ENCODE measurements at regions not wholly inside any gene's neighbourhood (a gene's known extent, or its start where the extent isn't known, plus 50 kb on each side); places are given as distances from the start of the nearest gene placed in this dataset.

DNA sequence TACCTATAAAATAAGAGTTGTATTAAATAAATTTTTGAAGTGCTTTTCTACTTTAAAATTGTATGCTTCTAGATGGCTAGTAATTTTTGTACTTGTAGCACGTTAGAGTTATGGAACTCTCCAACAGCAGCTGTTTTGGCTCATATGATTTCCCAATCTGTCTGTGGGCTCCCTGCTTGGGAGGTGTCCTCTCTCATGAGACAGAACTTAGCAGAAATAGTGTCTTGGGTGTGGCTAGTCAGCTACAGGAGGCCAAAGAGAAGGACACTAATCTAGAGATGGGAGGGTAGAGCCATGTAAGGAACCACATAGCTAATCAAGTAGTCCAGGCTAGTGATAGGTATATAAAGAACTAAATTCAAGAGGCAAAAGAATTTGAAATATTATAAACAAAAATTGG is 78.4 kb upstream of the DAB2 start:
- TF ChIP-seq, protein P1, sequence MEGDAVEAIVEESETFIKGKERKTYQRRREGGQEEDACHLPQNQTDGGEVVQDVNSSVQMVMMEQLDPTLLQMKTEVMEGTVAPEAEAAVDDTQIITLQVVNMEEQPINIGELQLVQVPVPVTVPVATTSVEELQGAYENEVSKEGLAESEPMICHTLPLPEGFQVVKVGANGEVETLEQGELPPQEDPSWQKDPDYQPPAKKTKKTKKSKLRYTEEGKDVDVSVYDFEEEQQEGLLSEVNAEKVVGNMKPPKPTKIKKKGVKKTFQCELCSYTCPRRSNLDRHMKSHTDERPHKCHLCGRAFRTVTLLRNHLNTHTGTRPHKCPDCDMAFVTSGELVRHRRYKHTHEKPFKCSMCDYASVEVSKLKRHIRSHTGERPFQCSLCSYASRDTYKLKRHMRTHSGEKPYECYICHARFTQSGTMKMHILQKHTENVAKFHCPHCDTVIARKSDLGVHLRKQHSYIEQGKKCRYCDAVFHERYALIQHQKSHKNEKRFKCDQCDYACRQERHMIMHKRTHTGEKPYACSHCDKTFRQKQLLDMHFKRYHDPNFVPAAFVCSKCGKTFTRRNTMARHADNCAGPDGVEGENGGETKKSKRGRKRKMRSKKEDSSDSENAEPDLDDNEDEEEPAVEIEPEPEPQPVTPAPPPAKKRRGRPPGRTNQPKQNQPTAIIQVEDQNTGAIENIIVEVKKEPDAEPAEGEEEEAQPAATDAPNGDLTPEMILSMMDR (IDR thresholded peaks at IDR 0.05): no peak
- TF ChIP-seq POLR2A (IDR thresholded peaks at IDR 0.05) (no peak), EP300 (IDR thresholded peaks at IDR 0.05) (no peak)
